AG04450 (cell line): ENCODE measurements at regions not wholly inside any gene's neighbourhood (a gene's known extent, or its start where the extent isn't known, plus 50 kb on each side); places are given as distances from the start of the nearest gene placed in this dataset.

ENCODE experiments used
- CTCF ChIA-PET: fragments of 300-600, 350-600 bp; formaldehyde crosslinking; extraction: SDS; loops from one replicate; lab custom pipeline; 2022; ENCODE audit warnings: antibody characterized with exemption, inconsistent platforms; lab: Charles Lee
- POLR2A ChIA-PET: fragments of 350-600 bp; formaldehyde crosslinking; extraction: SDS; loops from one replicate; lab custom pipeline; 2021; ENCODE audit warnings: antibody characterized with exemption, inconsistent platforms; lab: Yijun Ruan, JAX
- DNase-seq: peaks from one replicate; pipeline ENCODE4 v3.0.0-alpha.2; 2011; ENCODE audit warnings: low read depth, low spot score
- H3K27ac ChIP-seq: one replicate; pipeline ENCODE4 v1.5.1; 2012; ENCODE audit warnings: low read depth, low read length, control low read depth
- H3K27me3 ChIP-seq: one replicate; pipeline ENCODE4 v1.6.0; 2012; ENCODE audit warnings: low read length; ENCODE audit not compliant: control insufficient read depth, insufficient read depth
- H3K4me3 ChIP-seq: 2 replicates; pipeline ENCODE4 v1.5.1; 2011; ENCODE audit warnings: mild to moderate bottlenecking, low read depth, low read length, control low read depth
- H3K9me3 ChIP-seq: 2 replicates; pipeline ENCODE4 v1.5.1; 2012; ENCODE audit warnings: low read length; ENCODE audit not compliant: control insufficient read depth, insufficient read depth
- TF ChIP-seq, protein P1 (sequence below): IDR thresholded peaks from 2 replicates; pipeline ENCODE4 v1.5.1; 2011; ENCODE audit warnings: low read depth, low read length, control low read depth, inconsistent platforms

DNA sequence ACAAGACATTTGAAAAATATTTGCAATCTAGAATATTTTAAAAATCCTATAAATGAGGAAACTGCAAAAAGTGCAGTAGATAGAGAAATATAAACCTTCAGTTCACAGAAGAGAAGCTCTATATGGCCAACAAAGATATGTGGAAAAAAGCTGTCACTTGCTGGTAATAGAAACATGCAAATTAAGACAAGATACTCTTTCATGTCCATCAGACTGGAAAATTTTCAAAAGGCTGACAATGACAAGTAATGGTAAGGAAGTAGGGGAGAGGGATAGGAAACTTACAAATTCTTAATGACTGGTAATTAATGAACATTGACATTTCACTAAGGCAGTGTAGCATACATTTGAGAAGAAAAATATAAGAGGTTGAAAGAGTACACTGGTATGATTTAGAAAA is 147.9 kb downstream of the MRPL39 start:
- DNase-seq = no peak
- TF ChIP-seq, protein P1, sequence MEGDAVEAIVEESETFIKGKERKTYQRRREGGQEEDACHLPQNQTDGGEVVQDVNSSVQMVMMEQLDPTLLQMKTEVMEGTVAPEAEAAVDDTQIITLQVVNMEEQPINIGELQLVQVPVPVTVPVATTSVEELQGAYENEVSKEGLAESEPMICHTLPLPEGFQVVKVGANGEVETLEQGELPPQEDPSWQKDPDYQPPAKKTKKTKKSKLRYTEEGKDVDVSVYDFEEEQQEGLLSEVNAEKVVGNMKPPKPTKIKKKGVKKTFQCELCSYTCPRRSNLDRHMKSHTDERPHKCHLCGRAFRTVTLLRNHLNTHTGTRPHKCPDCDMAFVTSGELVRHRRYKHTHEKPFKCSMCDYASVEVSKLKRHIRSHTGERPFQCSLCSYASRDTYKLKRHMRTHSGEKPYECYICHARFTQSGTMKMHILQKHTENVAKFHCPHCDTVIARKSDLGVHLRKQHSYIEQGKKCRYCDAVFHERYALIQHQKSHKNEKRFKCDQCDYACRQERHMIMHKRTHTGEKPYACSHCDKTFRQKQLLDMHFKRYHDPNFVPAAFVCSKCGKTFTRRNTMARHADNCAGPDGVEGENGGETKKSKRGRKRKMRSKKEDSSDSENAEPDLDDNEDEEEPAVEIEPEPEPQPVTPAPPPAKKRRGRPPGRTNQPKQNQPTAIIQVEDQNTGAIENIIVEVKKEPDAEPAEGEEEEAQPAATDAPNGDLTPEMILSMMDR = no peak
- POLR2A ChIA-PET = no interaction called here
- Histone ChIP-seq H3K27ac (no peak overlapping the region), H3K4me3 (no peak overlapping the region), H3K27me3 (no peaks in the 10 kb centered on the region), H3K9me3 (no peaks in the 10 kb centered on the region)
- CTCF ChIA-PET = no interaction called here

DNA sequence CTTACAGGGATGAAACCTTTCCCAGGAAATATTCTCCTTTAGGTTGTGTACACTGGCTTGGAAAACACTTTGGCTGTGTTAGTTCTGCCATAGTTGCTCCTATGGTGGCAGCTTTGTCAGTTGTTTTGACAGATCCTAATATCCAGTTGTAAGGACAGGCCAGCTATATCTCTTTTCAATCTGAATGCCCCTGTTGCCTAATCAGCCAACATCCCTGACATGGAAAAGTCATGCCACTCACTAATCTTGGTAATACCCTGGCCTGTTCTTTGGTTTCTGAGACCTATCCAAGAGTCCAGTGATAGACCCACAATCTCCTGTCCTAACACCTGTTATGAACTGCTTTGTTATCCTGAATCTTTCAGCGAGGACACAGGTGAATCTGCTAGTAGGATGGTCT is 148.8 kb downstream of the MRPL39 start:
- Histone ChIP-seq H3K27me3 (no peaks in the 10 kb centered on the region), H3K9me3 (no peaks in the 10 kb centered on the region), H3K27ac (no peak overlapping the region), H3K4me3 (no peak overlapping the region)
- no peak for DNase-seq
- ChIA-PET POLR2A (no interaction called here), CTCF (no interaction called here)
- TF ChIP-seq, protein P1 = no peak

GRCh38 chr21:25457946-25458345 is 149.3 kb downstream of the MRPL39 start:
- ChIA-PET POLR2A (no interaction called here), CTCF (no interaction called here)
- H3K4me3 ChIP-seq = no peak overlapping the region
- H3K27me3 ChIP-seq = no peaks in the 10 kb centered on the region
- no peak overlapping the region for H3K27ac ChIP-seq
- TF ChIP-seq, protein P1 = no peak
- H3K9me3 ChIP-seq = no peaks in the 10 kb centered on the region
- DNase-seq = no peak

DNA sequence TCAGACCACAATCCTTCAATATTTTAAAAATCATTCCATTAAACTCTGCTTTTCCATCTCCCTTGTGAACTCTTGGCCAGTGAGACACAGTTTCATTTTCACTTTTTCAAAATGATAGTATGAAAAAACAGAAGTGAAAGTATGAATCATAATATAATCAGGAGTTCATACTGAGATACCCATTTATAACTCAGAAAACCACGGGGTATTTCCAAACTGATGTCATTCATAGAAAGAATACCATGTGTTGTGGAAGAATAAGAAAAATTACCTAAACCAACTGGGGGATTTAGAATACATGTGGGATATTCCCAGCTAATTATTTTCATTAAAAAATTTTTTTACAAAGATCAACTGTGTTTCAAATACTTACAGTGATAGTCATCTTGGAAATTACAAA is 149.9 kb downstream of the MRPL39 start:
- no peak overlapping the region for H3K27ac ChIP-seq
- ChIA-PET CTCF (no interaction called here), POLR2A (no interaction called here)
- H3K4me3 ChIP-seq = peak overlapping the region; percentile 28; the same call in 1 of the 2 replicates
- DNase-seq = peak; percentile 13
- H3K9me3 ChIP-seq = no peaks in the 10 kb centered on the region
- no peaks in the 10 kb centered on the region for H3K27me3 ChIP-seq
- TF ChIP-seq, protein P1 = no peak

DNA sequence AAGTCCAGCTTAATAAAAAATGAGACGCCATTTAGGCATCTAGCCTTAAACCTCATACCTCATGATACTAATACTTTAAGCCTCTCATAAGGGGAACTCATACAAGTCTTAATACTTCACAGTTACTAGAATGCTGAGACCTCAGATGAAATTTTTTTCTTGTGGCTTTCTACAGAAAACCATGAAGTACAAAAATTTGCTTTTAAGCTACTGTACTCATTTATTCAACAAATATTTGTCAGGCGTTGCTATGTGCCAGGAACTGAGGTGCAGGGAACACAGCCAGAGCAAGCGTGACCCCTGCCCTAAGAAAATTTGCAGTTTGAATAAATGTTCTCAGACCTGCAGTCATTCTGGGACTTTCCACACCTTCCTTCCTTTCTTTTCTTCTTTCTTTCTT is 150.6 kb downstream of the MRPL39 start:
- DNase-seq = no peak
- TF ChIP-seq, protein P1 = no peak
- Histone ChIP-seq H3K27ac (no peak overlapping the region), H3K27me3 (no peaks in the 10 kb centered on the region), H3K4me3 (no peak overlapping the region), H3K9me3 (no peaks in the 10 kb centered on the region)
- ChIA-PET CTCF (interaction anchor here (1.2 kb wide), 1 partner anchor 71 kb away, joined by 6 read pairs; no protein-coding TSS in a partner anchor), POLR2A (no interaction called here)
